GM12872 (cell line): ENCODE measurements at regions not wholly inside any gene's neighbourhood (a gene's known extent, or its start where the extent isn't known, plus 50 kb on each side); places are given as distances from the start of the nearest gene placed in this dataset.

Experiments used
- TF ChIP-seq, protein P1 (sequence below): IDR thresholded peaks from 3 replicates; pipeline ENCODE4 v1.5.1; 2011; ENCODE audit warnings: low read depth, mild to moderate bottlenecking, low read length, moderate library complexity; ENCODE audit not compliant: insufficient read depth

DNA sequence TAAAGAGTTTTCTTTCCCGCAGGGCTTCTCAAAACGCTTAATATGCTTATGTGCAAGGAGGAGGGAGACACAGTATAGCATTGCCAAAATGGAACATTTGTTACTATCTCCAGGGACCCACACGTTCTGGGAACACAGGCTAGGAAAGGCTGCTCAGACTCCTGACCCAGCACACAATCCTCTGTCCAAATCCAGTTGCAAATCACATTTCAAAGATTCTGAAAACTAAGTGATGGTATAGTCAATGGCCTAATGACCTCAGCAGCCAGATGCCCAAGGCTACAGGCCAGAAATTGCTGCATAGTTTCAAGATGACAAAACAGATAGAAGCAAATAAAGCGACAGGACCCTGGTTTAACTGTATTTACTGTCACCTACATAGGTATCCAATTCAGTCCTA lies 97.0 kb upstream of the GRIP1 start:
- TF ChIP-seq, protein P1, sequence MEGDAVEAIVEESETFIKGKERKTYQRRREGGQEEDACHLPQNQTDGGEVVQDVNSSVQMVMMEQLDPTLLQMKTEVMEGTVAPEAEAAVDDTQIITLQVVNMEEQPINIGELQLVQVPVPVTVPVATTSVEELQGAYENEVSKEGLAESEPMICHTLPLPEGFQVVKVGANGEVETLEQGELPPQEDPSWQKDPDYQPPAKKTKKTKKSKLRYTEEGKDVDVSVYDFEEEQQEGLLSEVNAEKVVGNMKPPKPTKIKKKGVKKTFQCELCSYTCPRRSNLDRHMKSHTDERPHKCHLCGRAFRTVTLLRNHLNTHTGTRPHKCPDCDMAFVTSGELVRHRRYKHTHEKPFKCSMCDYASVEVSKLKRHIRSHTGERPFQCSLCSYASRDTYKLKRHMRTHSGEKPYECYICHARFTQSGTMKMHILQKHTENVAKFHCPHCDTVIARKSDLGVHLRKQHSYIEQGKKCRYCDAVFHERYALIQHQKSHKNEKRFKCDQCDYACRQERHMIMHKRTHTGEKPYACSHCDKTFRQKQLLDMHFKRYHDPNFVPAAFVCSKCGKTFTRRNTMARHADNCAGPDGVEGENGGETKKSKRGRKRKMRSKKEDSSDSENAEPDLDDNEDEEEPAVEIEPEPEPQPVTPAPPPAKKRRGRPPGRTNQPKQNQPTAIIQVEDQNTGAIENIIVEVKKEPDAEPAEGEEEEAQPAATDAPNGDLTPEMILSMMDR, result no peak

DNA sequence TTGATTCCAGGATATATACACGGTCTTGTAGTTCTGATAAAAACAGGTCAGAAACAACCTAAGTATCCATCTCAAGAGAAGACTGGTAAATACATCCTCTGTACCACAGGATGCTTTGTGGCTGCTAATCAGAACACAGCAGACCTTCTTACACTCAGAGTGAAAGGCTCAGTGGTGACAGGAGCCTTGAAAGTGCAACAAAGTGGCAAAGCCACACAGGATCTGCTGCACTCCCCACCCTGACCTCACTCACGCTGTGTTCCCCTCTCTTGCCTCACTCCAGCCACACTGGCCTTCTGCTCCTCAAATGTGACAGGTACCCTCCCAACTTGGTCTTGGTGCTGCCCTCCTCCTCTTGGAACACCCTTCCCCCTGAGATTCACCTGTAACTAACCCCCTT lies 98.1 kb upstream of the GRIP1 start:
- TF ChIP-seq, protein P1, result no peak

DNA sequence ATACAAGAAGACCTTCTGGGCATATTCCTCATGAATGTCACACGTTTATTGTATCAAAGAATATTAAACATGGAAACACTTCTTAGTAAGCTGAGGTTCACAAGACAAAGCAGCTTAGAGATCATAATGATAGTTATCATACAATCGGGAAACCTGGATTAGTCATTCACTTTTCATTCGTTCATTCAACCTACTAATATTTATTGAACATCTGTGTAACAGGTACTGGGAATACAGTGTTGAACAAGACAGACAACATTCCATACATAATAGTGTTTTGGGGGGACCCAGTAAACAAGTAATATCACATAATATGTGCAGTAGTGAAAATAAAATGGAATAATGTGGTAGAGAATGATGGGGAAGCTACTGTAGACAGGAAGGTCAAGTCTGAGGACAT lies 100.6 kb upstream of the GRIP1 start:
- TF ChIP-seq, protein P1, result no peak

DNA sequence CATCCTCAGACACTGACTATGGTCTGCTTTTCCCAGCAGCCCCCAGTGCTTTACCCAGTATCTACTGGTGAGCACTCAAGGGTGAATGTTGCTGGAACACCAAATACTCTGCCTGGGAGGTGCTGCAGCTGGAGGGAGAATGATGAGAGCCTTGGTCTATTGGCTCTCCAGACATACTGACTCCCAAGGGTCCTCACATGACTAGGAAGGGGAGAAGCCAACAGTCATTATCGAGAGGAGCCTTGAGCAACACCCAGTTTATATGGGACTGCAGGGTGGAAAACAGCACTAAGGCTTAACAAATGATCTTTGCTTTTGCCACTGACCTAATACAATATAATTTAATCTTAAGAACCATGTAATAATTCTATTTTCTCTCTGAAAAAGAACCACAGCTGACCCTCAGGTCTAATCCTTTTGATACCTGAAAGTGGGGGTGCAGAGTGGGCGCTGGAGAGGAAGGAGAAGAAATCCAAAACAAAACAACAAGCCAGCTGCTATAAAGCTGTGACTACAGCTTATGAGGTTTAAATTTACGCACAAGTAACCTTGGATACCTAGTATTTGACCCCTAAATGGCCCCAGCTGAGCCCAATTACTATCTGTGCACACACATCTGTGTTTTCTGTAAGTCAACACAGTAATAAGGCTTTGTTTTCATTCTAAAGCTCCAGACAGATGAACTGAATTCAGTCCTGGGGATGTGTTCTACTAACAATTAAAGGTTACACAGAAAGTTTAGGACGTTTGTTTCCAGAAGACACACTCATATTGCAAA lies 107.8 kb upstream of the GRIP1 start:
- TF ChIP-seq, protein P1, result no peak

DNA sequence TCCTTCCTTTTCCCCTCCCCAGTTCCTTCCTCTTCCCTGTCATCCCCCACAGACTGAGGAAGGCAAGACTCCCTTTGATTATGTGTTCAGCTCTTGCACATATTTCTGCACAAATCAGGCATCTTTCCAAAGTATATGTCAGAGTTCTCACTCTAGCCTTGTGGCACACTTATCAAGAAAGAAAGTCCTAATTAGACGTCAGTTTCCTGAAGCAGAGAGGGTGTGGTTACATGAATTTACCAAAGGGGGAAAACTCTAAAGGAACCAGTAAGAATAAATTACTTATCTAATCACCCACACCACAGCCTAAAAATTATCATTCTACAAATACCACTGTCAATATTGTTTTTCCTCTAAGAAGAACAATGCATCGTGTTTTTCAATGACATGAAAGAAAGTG lies 120.7 kb upstream of the GRIP1 start:
- TF ChIP-seq, protein P1, result no peak

DNA sequence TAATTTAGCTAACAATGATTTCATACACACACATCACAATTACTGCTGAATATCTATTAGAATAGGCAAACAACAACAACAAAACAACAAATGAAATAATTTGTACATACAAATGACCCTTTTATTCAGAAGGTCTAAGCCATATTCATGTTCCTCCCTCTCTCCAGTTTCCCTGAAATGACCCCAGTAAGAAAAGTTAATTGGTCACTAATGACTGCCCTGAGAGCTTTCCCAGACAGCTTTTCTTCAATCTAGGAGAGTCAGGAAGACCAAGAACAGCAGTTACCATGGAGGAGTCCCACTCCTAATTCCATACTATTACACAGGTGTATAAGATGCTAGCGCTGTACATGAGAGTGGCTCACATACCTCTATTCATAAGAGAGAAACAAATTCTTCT lies 121.2 kb upstream of the GRIP1 start:
- TF ChIP-seq, protein P1, result no peak

DNA sequence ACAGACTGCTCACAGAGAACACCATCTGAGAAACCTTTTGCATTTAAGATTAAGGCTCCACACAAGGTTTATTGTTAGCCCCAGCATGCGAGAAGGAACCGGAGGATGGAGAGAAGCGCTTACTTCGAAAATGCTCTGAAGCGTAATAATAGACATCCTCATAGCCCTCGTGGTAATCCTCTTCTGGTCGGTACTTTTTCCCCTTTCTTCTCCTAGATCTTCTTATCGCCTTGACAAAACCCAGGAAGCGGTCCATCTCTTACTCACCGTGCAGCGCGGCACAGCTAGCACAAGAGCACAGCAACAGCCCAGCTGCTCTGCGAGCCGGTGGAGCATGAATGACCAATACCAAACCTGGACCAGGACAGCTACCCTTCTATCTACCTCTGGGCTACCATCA lies 125.1 kb upstream of the GRIP1 start:
- TF ChIP-seq, protein P1, result no peak
